ENCODE measurements at regions not wholly inside any gene's neighbourhood (a gene's known extent, or its start where the extent isn't known, plus 50 kb on each side); places are given as distances from the start of the nearest gene placed in this dataset.

GRCh38 chrX:107559506-107559905 lies 68.8 kb upstream of the PRPS1 start:
- TF ChIP-seq CTCF (IDR thresholded peaks at IDR 0.05) (no peak), ZFX (IDR thresholded peaks at IDR 0.05; ENCODE audit: borderline replicate concordance) (no peak)
